Smooth muscle cell (in vitro differentiated cells): ENCODE measurements at regions not wholly inside any gene's neighbourhood (a gene's known extent, or its start where the extent isn't known, plus 50 kb on each side); places are given as distances from the start of the nearest gene placed in this dataset.

Experiments used
- DNase-seq: peaks from one replicate; lab custom pipeline; 2025; ENCODE audit not compliant: unreplicated experiment; lab: John Stamatoyannopoulos, UW
- H2AFZ ChIP-seq: fragments of 200-600 bp; sonication (generic); 2 replicates; pipeline ENCODE4 v1.6.0; 2016; ENCODE audit warnings: antibody characterized with exemption, low read depth, mild to moderate bottlenecking
- H3F3A ChIP-seq: fragments of 200-600 bp; sonication (generic); 2 replicates; pipeline ENCODE4 v1.6.0; 2017; ENCODE audit warnings: antibody characterized with exemption, low read depth
- H3K27ac ChIP-seq: fragments of 200-600 bp; sonication (generic); 2 replicates; pipeline ENCODE4 v1.5.1; 2016; ENCODE audit warnings: low read depth, mild to moderate bottlenecking
- H3K27me3 ChIP-seq: fragments of 200-600 bp; sonication (generic); 2 replicates; pipeline ENCODE4 v1.6.1; 2016; ENCODE audit warnings: low read depth, mild to moderate bottlenecking
- H3K36me3 ChIP-seq: fragments of 200-600 bp; sonication (generic); 2 replicates; pipeline ENCODE4 v1.5.1; 2016; ENCODE audit warnings: low read depth
- H3K4me1 ChIP-seq: fragments of 200-600 bp; sonication (generic); 2 replicates; pipeline ENCODE4 v1.5.1; 2016; ENCODE audit warnings: low read depth
- H3K4me2 ChIP-seq: fragments of 200-600 bp; sonication (generic); 2 replicates; pipeline ENCODE4 v1.6.0; 2016; ENCODE audit warnings: mild to moderate bottlenecking
- H3K4me3 ChIP-seq: fragments of 200-600 bp; sonication (generic); 2 replicates; pipeline ENCODE4 v1.5.1; 2016; ENCODE audit warnings: mild to moderate bottlenecking
- H3K79me2 ChIP-seq: fragments of 200-600 bp; sonication (generic); 2 replicates; pipeline ENCODE4 v1.6.0; 2016; ENCODE audit warnings: low read depth, mild to moderate bottlenecking
- H3K9ac ChIP-seq: fragments of 200-600 bp; sonication (generic); 2 replicates; pipeline ENCODE4 v1.6.0; 2016; ENCODE audit warnings: low read depth
- H3K9me3 ChIP-seq: fragments of 200-600 bp; sonication (generic); replicated peaks from 2 replicates; pipeline ENCODE4 v1.5.1; 2016; ENCODE audit warnings: low read depth
- H4K20me1 ChIP-seq: fragments of 200-600 bp; sonication (generic); 2 replicates; pipeline ENCODE4 v1.6.0; 2016; ENCODE audit warnings: low read depth
- CTCF ChIP-seq: fragments of 200-600 bp; sonication (generic); IDR thresholded peaks from 2 replicates; pipeline ENCODE4 v1.5.1; 2017; ENCODE audit warnings: borderline replicate concordance, mild to moderate bottlenecking, antibody characterized with exemption; ENCODE audit not compliant: insufficient read depth, poor library complexity, severe bottlenecking
- WGBS: methylation state at CpG from one replicate; pipeline ENCODE4 v1.1.7; 2016; ENCODE audit warnings: low lambda C conversion rate; 5-methylcytosine and 5-hydroxymethylcytosine counted together

DNA sequence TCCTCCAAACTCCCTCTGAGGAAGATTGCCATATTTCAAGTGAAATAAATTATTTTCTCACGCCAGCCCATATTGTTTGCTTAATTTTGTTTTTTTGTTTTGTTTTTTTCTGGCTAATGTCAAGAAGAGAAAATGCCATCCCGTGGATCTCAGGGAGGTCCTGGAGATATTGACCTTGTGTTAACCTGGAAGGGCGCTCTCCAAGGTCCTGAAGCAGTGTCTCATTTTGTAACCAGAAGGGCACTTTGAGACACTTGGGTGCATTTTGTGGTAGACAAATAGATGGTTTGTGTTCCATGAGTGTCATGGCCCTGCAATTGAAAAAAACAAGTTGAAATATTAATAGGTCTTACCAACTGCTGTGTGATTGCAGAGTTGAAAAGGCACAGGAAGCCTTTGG is 268.9 kb downstream of the SUDS3 start:
- H3F3A ChIP-seq: no peaks in the 10 kb centered on the region
- no peaks in the 10 kb centered on the region for H3K79me2 ChIP-seq
- 32% methylated on average over 3 of the region's 3 CpGs for WGBS
- no peaks in the 10 kb centered on the region for H4K20me1 ChIP-seq
- H3K9ac ChIP-seq: no peak overlapping the region
- no peaks in the 10 kb centered on the region for H3K27me3 ChIP-seq
- H3K9me3 ChIP-seq: no peaks in the 10 kb centered on the region
- H3K4me3 ChIP-seq: no peak overlapping the region
- H2AFZ ChIP-seq: no peak overlapping the region
- H3K4me1 ChIP-seq: no peaks in the 10 kb centered on the region
- TF ChIP-seq CTCF: no peak
- DNase-seq: no peak
- no peak overlapping the region for H3K4me2 ChIP-seq
- no peaks in the 10 kb centered on the region for H3K36me3 ChIP-seq
- H3K27ac ChIP-seq: no peak overlapping the region

- Histone ChIP-seq H3K27ac (no peak overlapping the region), H3K4me3 (no peak overlapping the region), H3K27me3 (no peaks in the 10 kb centered on the region), H3K79me2 (no peaks in the 10 kb centered on the region), H3K36me3 (no peaks in the 10 kb centered on the region), H3K9me3 (no peaks in the 10 kb centered on the region), H3K4me1 (no peaks in the 10 kb centered on the region), H3F3A (no peaks in the 10 kb centered on the region), H4K20me1 (no peaks in the 10 kb centered on the region), H3K4me2 (no peak overlapping the region), H3K9ac (no peak overlapping the region), H2AFZ (no peak overlapping the region)
- WGBS: 89% methylated on average over 19 of the region's 19 CpGs
- no peak for TF ChIP-seq CTCF
- DNase-seq: no peak
Observed at GRCh38 chr12:118649765-118650585, 273.6 kb downstream of the SUDS3 start.

DNA sequence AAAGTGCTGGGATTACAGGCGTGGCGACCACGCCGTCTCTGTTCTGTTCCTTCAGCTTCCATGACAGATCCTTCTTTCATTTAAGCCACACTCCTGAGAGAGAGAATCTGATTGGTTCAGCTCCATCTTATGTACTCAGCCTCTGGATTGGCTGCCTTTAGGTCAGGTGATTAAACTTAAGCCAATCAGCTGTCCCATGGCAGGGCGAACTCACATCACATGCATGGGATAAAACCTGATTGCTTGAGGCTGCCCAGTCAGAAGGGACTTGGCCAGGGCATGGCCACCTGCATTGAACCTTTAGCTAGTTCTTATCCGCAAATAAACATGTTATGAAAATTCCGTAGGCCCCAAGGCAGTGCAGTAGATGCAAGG is 274.2 kb downstream of the SUDS3 start:
- WGBS: 90% methylated on average over 7 of the region's 7 CpGs
- no peak overlapping the region for H2AFZ ChIP-seq
- no peaks in the 10 kb centered on the region for H3K9me3 ChIP-seq
- no peaks in the 10 kb centered on the region for H4K20me1 ChIP-seq
- no peaks in the 10 kb centered on the region for H3K79me2 ChIP-seq
- H3K27me3 ChIP-seq: no peaks in the 10 kb centered on the region
- H3K4me1 ChIP-seq: no peaks in the 10 kb centered on the region
- no peak overlapping the region for H3K4me2 ChIP-seq
- no peak overlapping the region for H3K4me3 ChIP-seq
- TF ChIP-seq CTCF: no peak
- H3F3A ChIP-seq: no peaks in the 10 kb centered on the region
- H3K27ac ChIP-seq: no peak overlapping the region
- H3K36me3 ChIP-seq: no peaks in the 10 kb centered on the region
- no peak overlapping the region for H3K9ac ChIP-seq
- no peak for DNase-seq

DNA sequence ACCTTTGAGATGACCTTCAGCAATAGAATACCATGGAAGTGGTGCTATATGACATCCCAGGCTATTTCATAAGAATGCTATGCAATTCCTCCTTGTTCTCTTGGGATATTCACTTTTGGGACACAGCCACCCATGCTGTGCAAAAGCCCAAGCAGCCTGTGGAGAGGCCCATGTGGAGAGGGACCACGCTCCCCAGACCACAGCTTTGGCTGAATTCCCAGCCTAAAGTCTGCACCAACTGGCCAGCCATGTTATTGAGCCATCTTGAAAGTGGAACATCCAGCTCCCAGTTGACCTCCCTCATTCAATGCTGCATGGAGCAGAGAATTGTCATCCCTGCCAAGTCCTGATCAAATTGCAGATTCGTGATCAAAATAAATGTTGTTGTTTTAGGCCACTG is 275.1 kb downstream of the SUDS3 start:
- H3K4me3 ChIP-seq: no peak overlapping the region
- no peaks in the 10 kb centered on the region for H4K20me1 ChIP-seq
- no peak overlapping the region for H3K27ac ChIP-seq
- no peaks in the 10 kb centered on the region for H3F3A ChIP-seq
- no peak overlapping the region for H3K4me2 ChIP-seq
- H3K4me1 ChIP-seq: no peaks in the 10 kb centered on the region
- no peaks in the 10 kb centered on the region for H3K79me2 ChIP-seq
- TF ChIP-seq CTCF: no peak
- no peaks in the 10 kb centered on the region for H3K9me3 ChIP-seq
- H3K27me3 ChIP-seq: no peaks in the 10 kb centered on the region
- H2AFZ ChIP-seq: no peak overlapping the region
- H3K36me3 ChIP-seq: no peaks in the 10 kb centered on the region
- no peak for DNase-seq
- 73% methylated on average over 2 of the region's 2 CpGs for WGBS
- H3K9ac ChIP-seq: no peak overlapping the region
